D721Med (cell line): ENCODE measurements at regions not wholly inside any gene's neighbourhood (a gene's known extent, or its start where the extent isn't known, plus 50 kb on each side); places are given as distances from the start of the nearest gene placed in this dataset.

ENCODE experiments used
- DNase-seq: peaks from one replicate; pipeline ENCODE4 v3.0.0; 2011; ENCODE audit warnings: low spot score; ENCODE audit not compliant: insufficient read length
- FAIRE-seq: peaks from 2 replicates; lab custom pipeline; 2011; peaks lifted over from hg19 to GRCh38; lab: Jason Lieb, UNC
- TF ChIP-seq, protein P1 (sequence below): IDR thresholded peaks from 2 replicates; pipeline ENCODE4 v1.5.1; 2012; ENCODE audit warnings: mild to moderate bottlenecking, control low read depth; ENCODE audit not compliant: insufficient read depth; ENCODE audit errors: missing control alignments

DNA sequence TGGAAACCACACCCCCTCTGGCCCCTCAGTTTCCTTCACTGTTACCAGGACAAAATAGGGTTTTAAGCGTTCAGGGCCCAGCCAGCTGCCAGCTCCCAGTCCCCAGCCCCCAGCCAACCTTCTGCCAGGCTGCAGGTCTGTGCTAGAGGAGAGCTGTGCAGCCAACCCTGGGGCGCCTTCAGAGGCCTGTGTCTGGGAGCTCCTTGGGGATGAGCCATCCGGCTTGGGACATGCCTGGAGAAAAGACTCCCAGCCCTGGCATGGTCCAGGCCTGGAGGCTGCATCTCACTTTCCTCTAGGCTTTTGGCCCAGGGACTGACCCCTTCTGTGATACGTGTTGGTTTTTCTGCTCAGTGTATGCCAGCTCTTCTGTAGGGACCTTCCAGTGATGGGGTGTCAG is 487.6 kb upstream of the MGMT start:
- no peak for FAIRE-seq
- TF ChIP-seq, protein P1, sequence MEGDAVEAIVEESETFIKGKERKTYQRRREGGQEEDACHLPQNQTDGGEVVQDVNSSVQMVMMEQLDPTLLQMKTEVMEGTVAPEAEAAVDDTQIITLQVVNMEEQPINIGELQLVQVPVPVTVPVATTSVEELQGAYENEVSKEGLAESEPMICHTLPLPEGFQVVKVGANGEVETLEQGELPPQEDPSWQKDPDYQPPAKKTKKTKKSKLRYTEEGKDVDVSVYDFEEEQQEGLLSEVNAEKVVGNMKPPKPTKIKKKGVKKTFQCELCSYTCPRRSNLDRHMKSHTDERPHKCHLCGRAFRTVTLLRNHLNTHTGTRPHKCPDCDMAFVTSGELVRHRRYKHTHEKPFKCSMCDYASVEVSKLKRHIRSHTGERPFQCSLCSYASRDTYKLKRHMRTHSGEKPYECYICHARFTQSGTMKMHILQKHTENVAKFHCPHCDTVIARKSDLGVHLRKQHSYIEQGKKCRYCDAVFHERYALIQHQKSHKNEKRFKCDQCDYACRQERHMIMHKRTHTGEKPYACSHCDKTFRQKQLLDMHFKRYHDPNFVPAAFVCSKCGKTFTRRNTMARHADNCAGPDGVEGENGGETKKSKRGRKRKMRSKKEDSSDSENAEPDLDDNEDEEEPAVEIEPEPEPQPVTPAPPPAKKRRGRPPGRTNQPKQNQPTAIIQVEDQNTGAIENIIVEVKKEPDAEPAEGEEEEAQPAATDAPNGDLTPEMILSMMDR: no peak

DNA sequence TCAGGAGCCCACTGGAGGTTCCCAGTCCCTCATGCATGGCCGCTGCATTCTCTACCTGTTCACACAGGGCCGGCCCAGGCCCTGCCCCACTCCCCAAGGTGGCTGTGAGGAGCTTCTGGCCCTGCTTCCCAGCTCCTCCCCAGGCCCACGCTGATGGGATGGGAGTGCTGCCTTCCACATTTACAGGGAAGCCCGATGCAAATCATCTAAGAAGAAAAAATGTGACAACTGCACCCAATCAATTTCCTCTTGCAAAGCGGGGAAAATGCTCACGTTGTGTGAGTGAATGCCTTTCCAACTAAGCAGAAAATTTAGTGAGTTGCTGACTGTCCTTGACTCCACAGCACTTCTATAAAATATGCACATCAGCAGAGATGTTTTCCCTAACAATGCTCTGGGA is 485.8 kb upstream of the MGMT start:
- no peak for FAIRE-seq
- TF ChIP-seq, protein P1: no peak
- no peak for DNase-seq

More for the DNA sequence above, 487.6 kb upstream of the MGMT start:
- DNase-seq: no peak

DNA sequence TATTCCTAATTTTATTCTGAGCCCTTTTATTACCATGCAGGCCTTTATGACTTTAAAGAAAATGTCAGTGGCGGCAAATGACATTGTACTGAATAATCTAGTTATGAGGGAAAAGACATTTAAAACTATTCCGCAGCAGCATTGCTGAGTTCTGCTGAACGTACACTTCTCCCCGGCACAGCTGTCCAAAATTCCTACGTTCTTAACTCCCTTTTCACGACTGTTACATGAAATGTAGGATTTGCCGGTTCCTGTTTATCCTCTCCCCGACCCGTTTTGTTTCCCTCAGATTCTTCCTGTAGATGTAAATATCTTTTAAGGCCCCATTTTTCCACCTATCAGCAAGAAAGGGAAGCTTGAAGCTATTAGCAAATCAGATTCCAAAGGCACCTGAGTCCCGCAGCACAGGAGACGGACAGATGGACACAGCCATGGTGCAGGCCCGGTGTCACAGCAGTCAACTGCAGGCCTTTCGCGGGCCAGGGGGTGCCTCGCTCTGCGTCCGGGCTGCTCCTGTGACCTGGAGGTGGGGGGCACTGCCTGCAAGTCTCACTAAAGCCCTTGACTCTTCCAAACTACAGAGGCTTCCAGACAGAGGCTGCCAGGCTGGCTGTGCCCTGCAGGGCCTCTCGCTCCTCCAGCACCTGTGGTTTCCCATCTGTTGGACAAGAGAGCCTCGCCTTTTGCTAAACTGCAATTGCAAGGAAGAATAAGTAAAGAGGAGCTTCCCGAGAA is 485.0 kb upstream of the MGMT start:
- DNase-seq (no peak), FAIRE-seq (no peak)
- TF ChIP-seq, protein P1: no peak

DNA sequence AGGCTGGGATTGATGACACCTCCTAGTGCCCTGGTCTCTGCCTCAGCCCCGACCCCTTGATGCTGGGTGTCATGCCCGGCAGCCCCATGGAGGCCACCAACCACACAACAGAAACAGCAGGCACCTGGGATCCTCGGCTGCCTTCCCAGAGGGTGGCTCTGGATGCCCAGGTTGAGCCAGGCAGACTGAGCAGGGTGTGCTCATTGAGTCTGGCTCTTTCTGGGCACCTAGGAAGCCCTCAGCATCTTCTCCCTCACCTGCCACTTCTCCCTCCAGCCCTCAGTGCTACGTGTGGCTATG is 484.5 kb upstream of the MGMT start:
- TF ChIP-seq, protein P1: no peak
- no peak for FAIRE-seq
- DNase-seq: no peak

DNA sequence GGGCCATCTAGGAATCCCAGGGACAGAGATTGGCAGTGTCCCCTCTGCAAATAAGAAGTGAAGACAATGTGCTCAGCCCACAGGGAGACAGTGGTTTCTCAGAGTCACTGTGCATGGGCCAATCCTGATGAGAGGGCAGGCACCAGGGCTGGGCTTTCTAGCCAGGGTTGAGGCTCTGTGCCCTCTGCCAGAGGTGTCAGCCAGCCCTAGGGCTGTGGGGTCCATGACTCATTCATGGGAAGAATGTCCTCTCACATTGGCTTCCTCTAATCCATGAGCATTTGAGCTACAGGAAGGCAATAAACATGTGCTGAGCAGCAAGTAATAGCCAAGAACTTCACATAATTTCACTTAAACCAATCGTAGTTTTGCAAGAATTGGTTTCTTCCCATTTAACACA is 482.0 kb upstream of the MGMT start:
- DNase-seq (no peak), FAIRE-seq (no peak)
- TF ChIP-seq, protein P1: no peak

DNA sequence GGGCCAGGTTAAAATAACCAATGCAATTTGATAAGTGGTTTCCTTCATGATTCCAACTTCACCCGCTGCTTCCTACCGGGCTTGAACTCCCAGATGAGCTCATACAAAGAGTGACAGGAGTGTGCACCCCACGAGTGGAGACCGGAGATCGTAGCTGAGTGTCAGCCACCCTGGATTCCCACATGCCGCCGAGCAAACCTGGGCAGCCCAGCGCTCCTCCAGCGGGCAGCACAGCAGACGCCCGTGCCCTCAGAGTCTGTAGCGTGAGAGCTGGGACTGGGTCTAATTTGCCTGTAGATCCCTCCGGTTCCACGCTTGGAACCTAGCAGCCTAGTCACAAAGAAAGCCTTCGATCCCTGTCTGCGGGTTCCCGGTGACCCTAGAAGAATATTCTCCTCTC is 476.1 kb upstream of the MGMT start:
- TF ChIP-seq, protein P1: no peak
- FAIRE-seq: no peak
- DNase-seq: no peak

DNA sequence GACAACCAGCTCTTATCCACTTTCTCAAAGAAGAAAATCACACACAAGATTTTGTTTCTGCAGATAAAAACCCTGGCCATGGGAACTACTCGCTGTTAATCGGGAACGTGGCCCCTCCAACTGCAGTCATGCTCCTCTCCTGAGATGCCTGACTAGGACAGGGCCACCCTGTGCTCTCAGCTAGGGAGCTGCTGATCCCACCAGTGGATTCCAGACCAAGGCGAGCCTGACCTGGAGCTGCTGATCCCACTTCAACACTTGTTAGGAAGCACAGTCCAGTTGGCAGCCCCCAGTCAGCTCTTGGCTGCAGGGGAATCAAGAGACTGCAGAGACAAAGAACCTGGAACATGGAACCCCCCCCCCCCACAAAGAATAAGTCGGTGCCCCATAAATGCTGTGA is 474.3 kb upstream of the MGMT start:
- FAIRE-seq: no peak
- no peak for DNase-seq
- TF ChIP-seq, protein P1: no peak
